ENCODE measurements at regions not wholly inside any gene's neighbourhood (a gene's known extent, or its start where the extent isn't known, plus 50 kb on each side); places are given as distances from the start of the nearest gene placed in this dataset.

- no peaks in the 10 kb centered on the region for H3K4me1 ChIP-seq (ENCODE audit: control insufficient read depth, insufficient read depth, low read length, poor library complexity, severe bottlenecking)
- no peak overlapping the region for H3K27ac ChIP-seq (ENCODE audit: insufficient read depth, low read length, poor library complexity, severe bottlenecking)
Observed at GRCh38 chr3:170746175-170746942, 123.6 kb downstream of the RPL22L1 start.

GRCh38 chr3:170745211-170745718 is 124.7 kb downstream of the RPL22L1 start:
- no peak overlapping the region for H3K4me3 ChIP-seq (ENCODE audit: insufficient read depth, low read depth, low read length, poor library complexity, severe bottlenecking)
- H3K4me1 ChIP-seq (ENCODE audit: control insufficient read depth, insufficient read depth, low read length, poor library complexity, severe bottlenecking) = no peaks in the 10 kb centered on the region
- H3K27ac ChIP-seq (ENCODE audit: insufficient read depth, low read length, poor library complexity, severe bottlenecking) = no peak overlapping the region
- H3K27me3 ChIP-seq (replicated peaks; ENCODE audit: control insufficient read depth, insufficient read depth, low read length, poor library complexity, severe bottlenecking) = no peaks in the 10 kb centered on the region
- DNase-seq = no peak
- H3K36me3 ChIP-seq (ENCODE audit: control insufficient read depth, insufficient read depth, low read length) = no peaks in the 10 kb centered on the region
- no peaks in the 10 kb centered on the region for H3K9me3 ChIP-seq (ENCODE audit: control insufficient read depth, low read length)

More at GRCh38 chr3:170746175-170746942, 123.6 kb downstream of the RPL22L1 start:
- Histone ChIP-seq H3K36me3 (ENCODE audit: control insufficient read depth, insufficient read depth, low read length) (no peaks in the 10 kb centered on the region), H3K4me3 (ENCODE audit: insufficient read depth, low read depth, low read length, poor library complexity, severe bottlenecking) (no peak overlapping the region), H3K9me3 (ENCODE audit: control insufficient read depth, low read length) (no peaks in the 10 kb centered on the region), H3K27me3 (replicated peaks; ENCODE audit: control insufficient read depth, insufficient read depth, low read length, poor library complexity, severe bottlenecking) (no peaks in the 10 kb centered on the region)
- DNase-seq = no peak

- Histone ChIP-seq H3K27me3 (replicated peaks; ENCODE audit: control insufficient read depth, insufficient read depth, low read length, poor library complexity, severe bottlenecking) (no peaks in the 10 kb centered on the region), H3K9me3 (ENCODE audit: control insufficient read depth, low read length) (no peaks in the 10 kb centered on the region), H3K27ac (ENCODE audit: insufficient read depth, low read length, poor library complexity, severe bottlenecking) (no peak overlapping the region), H3K4me1 (ENCODE audit: control insufficient read depth, insufficient read depth, low read length, poor library complexity, severe bottlenecking) (no peaks in the 10 kb centered on the region), H3K4me3 (ENCODE audit: insufficient read depth, low read depth, low read length, poor library complexity, severe bottlenecking) (no peak overlapping the region), H3K36me3 (ENCODE audit: control insufficient read depth, insufficient read depth, low read length) (no peaks in the 10 kb centered on the region)
- no peak for DNase-seq
Observed at GRCh38 chr3:170741756-170742529, 128.1 kb downstream of the RPL22L1 start.

- Histone ChIP-seq H3K27ac (ENCODE audit: insufficient read depth, low read length, poor library complexity, severe bottlenecking) (no peak overlapping the region), H3K9me3 (ENCODE audit: control insufficient read depth, low read length) (no peaks in the 10 kb centered on the region), H3K4me1 (ENCODE audit: control insufficient read depth, insufficient read depth, low read length, poor library complexity, severe bottlenecking) (no peaks in the 10 kb centered on the region), H3K4me3 (ENCODE audit: insufficient read depth, low read depth, low read length, poor library complexity, severe bottlenecking) (no peak overlapping the region), H3K27me3 (replicated peaks; ENCODE audit: control insufficient read depth, insufficient read depth, low read length, poor library complexity, severe bottlenecking) (no peaks in the 10 kb centered on the region), H3K36me3 (ENCODE audit: control insufficient read depth, insufficient read depth, low read length) (no peaks in the 10 kb centered on the region)
- DNase-seq = no peak
Observed at GRCh38 chr3:170740726-170741591, 129.0 kb downstream of the RPL22L1 start.

GRCh38 chr3:170740285-170740684 is 129.7 kb downstream of the RPL22L1 start:
- Histone ChIP-seq H3K36me3 (ENCODE audit: control insufficient read depth, insufficient read depth, low read length) (no peaks in the 10 kb centered on the region), H3K4me3 (ENCODE audit: insufficient read depth, low read depth, low read length, poor library complexity, severe bottlenecking) (no peak overlapping the region), H3K4me1 (ENCODE audit: control insufficient read depth, insufficient read depth, low read length, poor library complexity, severe bottlenecking) (no peaks in the 10 kb centered on the region), H3K27me3 (replicated peaks; ENCODE audit: control insufficient read depth, insufficient read depth, low read length, poor library complexity, severe bottlenecking) (no peaks in the 10 kb centered on the region), H3K9me3 (ENCODE audit: control insufficient read depth, low read length) (no peaks in the 10 kb centered on the region), H3K27ac (ENCODE audit: insufficient read depth, low read length, poor library complexity, severe bottlenecking) (no peak overlapping the region)
- DNase-seq = no peak

GRCh38 chr3:170739410-170739809 is 130.6 kb downstream of the RPL22L1 start:
- H3K9me3 ChIP-seq (ENCODE audit: control insufficient read depth, low read length) = no peaks in the 10 kb centered on the region
- no peak overlapping the region for H3K27ac ChIP-seq (ENCODE audit: insufficient read depth, low read length, poor library complexity, severe bottlenecking)
- no peak overlapping the region for H3K4me3 ChIP-seq (ENCODE audit: insufficient read depth, low read depth, low read length, poor library complexity, severe bottlenecking)
- no peaks in the 10 kb centered on the region for H3K4me1 ChIP-seq (ENCODE audit: control insufficient read depth, insufficient read depth, low read length, poor library complexity, severe bottlenecking)
- no peak for DNase-seq
- H3K36me3 ChIP-seq (ENCODE audit: control insufficient read depth, insufficient read depth, low read length) = no peaks in the 10 kb centered on the region
- H3K27me3 ChIP-seq (replicated peaks; ENCODE audit: control insufficient read depth, insufficient read depth, low read length, poor library complexity, severe bottlenecking) = no peaks in the 10 kb centered on the region

- H3K4me1 ChIP-seq (ENCODE audit: control insufficient read depth, insufficient read depth, low read length, poor library complexity, severe bottlenecking) = no peaks in the 10 kb centered on the region
Observed at GRCh38 chr3:170738766-170739165, 131.2 kb downstream of the RPL22L1 start.

GRCh38 chr3:170737498-170738162 is 132.4 kb downstream of the RPL22L1 start:
- no peaks in the 10 kb centered on the region for H3K4me1 ChIP-seq (ENCODE audit: control insufficient read depth, insufficient read depth, low read length, poor library complexity, severe bottlenecking)
- no peaks in the 10 kb centered on the region for H3K36me3 ChIP-seq (ENCODE audit: control insufficient read depth, insufficient read depth, low read length)
- H3K9me3 ChIP-seq (ENCODE audit: control insufficient read depth, low read length) = no peaks in the 10 kb centered on the region
- H3K4me3 ChIP-seq (ENCODE audit: insufficient read depth, low read depth, low read length, poor library complexity, severe bottlenecking) = no peak overlapping the region
- no peaks in the 10 kb centered on the region for H3K27me3 ChIP-seq (replicated peaks; ENCODE audit: control insufficient read depth, insufficient read depth, low read length, poor library complexity, severe bottlenecking)
- DNase-seq = no peak
- no peak overlapping the region for H3K27ac ChIP-seq (ENCODE audit: insufficient read depth, low read length, poor library complexity, severe bottlenecking)

More at GRCh38 chr3:170738766-170739165, 131.2 kb downstream of the RPL22L1 start:
- DNase-seq = no peak
- Histone ChIP-seq H3K36me3 (ENCODE audit: control insufficient read depth, insufficient read depth, low read length) (no peaks in the 10 kb centered on the region), H3K27me3 (replicated peaks; ENCODE audit: control insufficient read depth, insufficient read depth, low read length, poor library complexity, severe bottlenecking) (no peaks in the 10 kb centered on the region), H3K27ac (ENCODE audit: insufficient read depth, low read length, poor library complexity, severe bottlenecking) (no peak overlapping the region), H3K4me3 (ENCODE audit: insufficient read depth, low read depth, low read length, poor library complexity, severe bottlenecking) (no peak overlapping the region), H3K9me3 (ENCODE audit: control insufficient read depth, low read length) (no peaks in the 10 kb centered on the region)

GRCh38 chr3:170735821-170736220 is 134.2 kb downstream of the RPL22L1 start:
- no peak for DNase-seq
- no peak overlapping the region for H3K4me3 ChIP-seq (ENCODE audit: insufficient read depth, low read depth, low read length, poor library complexity, severe bottlenecking)
- H3K9me3 ChIP-seq (ENCODE audit: control insufficient read depth, low read length) = no peaks in the 10 kb centered on the region
- H3K27me3 ChIP-seq (replicated peaks; ENCODE audit: control insufficient read depth, insufficient read depth, low read length, poor library complexity, severe bottlenecking) = no peaks in the 10 kb centered on the region
- no peaks in the 10 kb centered on the region for H3K4me1 ChIP-seq (ENCODE audit: control insufficient read depth, insufficient read depth, low read length, poor library complexity, severe bottlenecking)
- H3K27ac ChIP-seq (ENCODE audit: insufficient read depth, low read length, poor library complexity, severe bottlenecking) = no peak overlapping the region
- no peaks in the 10 kb centered on the region for H3K36me3 ChIP-seq (ENCODE audit: control insufficient read depth, insufficient read depth, low read length)
